ENCODE measurements at regions not wholly inside any gene's neighbourhood (a gene's known extent, or its start where the extent isn't known, plus 50 kb on each side); places are given as distances from the start of the nearest gene placed in this dataset.

GRCh38 chr11:88421530-88421929 is 84.0 kb upstream of the CTSC start:
- TF ChIP-seq GATA2 (IDR thresholded peaks at IDR 0.05; ENCODE audit: low read depth, low read length) (no peak), GATA3 (IDR thresholded peaks at IDR 0.05; ENCODE audit: low read depth, low read length) (no peak)
